ENCODE measurements at regions not wholly inside any gene's neighbourhood (a gene's known extent, or its start where the extent isn't known, plus 50 kb on each side); places are given as distances from the start of the nearest gene placed in this dataset.

GRCh38 chr14:81682701-81683100 is 149.0 kb upstream of the SEL1L start:
- TF ChIP-seq POLR2AphosphoS5 (IDR thresholded peaks at IDR 0.05; ENCODE audit: borderline replicate concordance, low read depth, low read length), result no peak
- TF ChIP-seq EZH2 (IDR thresholded peaks at IDR 0.05), result no peak
